ENCODE measurements at regions not wholly inside any gene's neighbourhood (a gene's known extent, or its start where the extent isn't known, plus 50 kb on each side); places are given as distances from the start of the nearest gene placed in this dataset.

DNA sequence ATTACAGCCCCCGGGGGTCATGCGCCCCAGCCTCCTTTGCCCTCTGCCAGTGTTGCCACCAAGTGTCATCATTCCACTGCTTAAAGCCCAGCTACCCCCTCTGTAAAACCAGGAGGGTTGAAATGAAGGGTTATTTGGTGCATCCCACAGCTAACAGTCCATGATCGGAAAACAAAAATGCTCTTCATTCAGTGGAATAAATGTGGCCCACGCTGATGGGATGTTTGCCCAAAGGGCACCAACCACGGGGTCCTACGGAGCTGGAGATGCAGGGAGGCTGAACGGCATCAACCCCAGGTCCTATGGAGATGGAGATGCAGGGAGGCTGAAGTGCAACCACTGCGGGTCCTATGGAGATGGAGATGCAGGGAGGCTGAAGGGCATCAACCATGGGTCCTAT is 218.5 kb upstream of the IRX1 start:
- no peak overlapping the region for H2AFZ ChIP-seq (ENCODE audit: low read depth)
- H3K79me2 ChIP-seq (ENCODE audit: insufficient read depth) = no peaks in the 10 kb centered on the region
- H3K27ac ChIP-seq (ENCODE audit: low read depth in 2 of 2, low read length in 1 of 2) = no peak overlapping the region
- TF ChIP-seq, protein P1, sequence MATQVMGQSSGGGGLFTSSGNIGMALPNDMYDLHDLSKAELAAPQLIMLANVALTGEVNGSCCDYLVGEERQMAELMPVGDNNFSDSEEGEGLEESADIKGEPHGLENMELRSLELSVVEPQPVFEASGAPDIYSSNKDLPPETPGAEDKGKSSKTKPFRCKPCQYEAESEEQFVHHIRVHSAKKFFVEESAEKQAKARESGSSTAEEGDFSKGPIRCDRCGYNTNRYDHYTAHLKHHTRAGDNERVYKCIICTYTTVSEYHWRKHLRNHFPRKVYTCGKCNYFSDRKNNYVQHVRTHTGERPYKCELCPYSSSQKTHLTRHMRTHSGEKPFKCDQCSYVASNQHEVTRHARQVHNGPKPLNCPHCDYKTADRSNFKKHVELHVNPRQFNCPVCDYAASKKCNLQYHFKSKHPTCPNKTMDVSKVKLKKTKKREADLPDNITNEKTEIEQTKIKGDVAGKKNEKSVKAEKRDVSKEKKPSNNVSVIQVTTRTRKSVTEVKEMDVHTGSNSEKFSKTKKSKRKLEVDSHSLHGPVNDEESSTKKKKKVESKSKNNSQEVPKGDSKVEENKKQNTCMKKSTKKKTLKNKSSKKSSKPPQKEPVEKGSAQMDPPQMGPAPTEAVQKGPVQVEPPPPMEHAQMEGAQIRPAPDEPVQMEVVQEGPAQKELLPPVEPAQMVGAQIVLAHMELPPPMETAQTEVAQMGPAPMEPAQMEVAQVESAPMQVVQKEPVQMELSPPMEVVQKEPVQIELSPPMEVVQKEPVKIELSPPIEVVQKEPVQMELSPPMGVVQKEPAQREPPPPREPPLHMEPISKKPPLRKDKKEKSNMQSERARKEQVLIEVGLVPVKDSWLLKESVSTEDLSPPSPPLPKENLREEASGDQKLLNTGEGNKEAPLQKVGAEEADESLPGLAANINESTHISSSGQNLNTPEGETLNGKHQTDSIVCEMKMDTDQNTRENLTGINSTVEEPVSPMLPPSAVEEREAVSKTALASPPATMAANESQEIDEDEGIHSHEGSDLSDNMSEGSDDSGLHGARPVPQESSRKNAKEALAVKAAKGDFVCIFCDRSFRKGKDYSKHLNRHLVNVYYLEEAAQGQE (IDR thresholded peaks at IDR 0.05; ENCODE audit: low read depth, low read length) = no peak
- TF ChIP-seq TEAD4 (IDR thresholded peaks at IDR 0.05; ENCODE audit: borderline replicate concordance, insufficient read depth) = no peak
- no peaks in the 10 kb centered on the region for H3K9me3 ChIP-seq
- no peak overlapping the region for H3K4me3 ChIP-seq (ENCODE audit: low read depth in 2 of 2, low read length in 1 of 2)
- no peak overlapping the region for H3K4me2 ChIP-seq
- H3K9me2 ChIP-seq = no peaks in the 10 kb centered on the region
- ChIA-PET CTCF (no interaction called here), POLR2A (no interaction called here)
- 9% methylated on average over 8 of the region's 8 CpGs for WGBS (ENCODE audit: low lambda C conversion rate)
- H3K36me3 ChIP-seq (replicated peaks in 1 of 2; ENCODE audit: control insufficient read depth in 1 of 2, insufficient read depth in 2 of 2, low read length in 1 of 2) = no peaks in the 10 kb centered on the region
- no peaks in the 10 kb centered on the region for H3K4me1 ChIP-seq (ENCODE audit: control insufficient read depth in 1 of 2, insufficient read depth in 2 of 2, low read depth in 1 of 2, low read length in 1 of 2)
- no peaks in the 10 kb centered on the region for H3F3A ChIP-seq (replicated peaks; ENCODE audit: insufficient read depth)
- H3K27me3 ChIP-seq (ENCODE audit: insufficient read depth) = no peaks in the 10 kb centered on the region
- H3K9ac ChIP-seq = no peak overlapping the region
- DNase-seq = no peak
- no peaks in the 10 kb centered on the region for H4K20me1 ChIP-seq (ENCODE audit: insufficient read depth)

- Histone ChIP-seq H3K27ac (ENCODE audit: low read depth in 2 of 2, low read length in 1 of 2) (no peak overlapping the region), H3F3A (replicated peaks; ENCODE audit: insufficient read depth) (no peaks in the 10 kb centered on the region), H3K9ac (no peak overlapping the region), H3K4me2 (no peak overlapping the region), H3K36me3 (replicated peaks in 1 of 2; ENCODE audit: control insufficient read depth in 1 of 2, insufficient read depth in 2 of 2, low read length in 1 of 2) (no peaks in the 10 kb centered on the region), H2AFZ (ENCODE audit: low read depth) (no peak overlapping the region), H3K9me3 (no peaks in the 10 kb centered on the region), H3K9me2 (no peaks in the 10 kb centered on the region), H3K27me3 (ENCODE audit: insufficient read depth) (no peaks in the 10 kb centered on the region), H3K4me1 (ENCODE audit: control insufficient read depth in 1 of 2, insufficient read depth in 2 of 2, low read depth in 1 of 2, low read length in 1 of 2) (no peaks in the 10 kb centered on the region), H3K4me3 (ENCODE audit: low read depth in 2 of 2, low read length in 1 of 2) (no peak overlapping the region), H4K20me1 (ENCODE audit: insufficient read depth) (no peaks in the 10 kb centered on the region), H3K79me2 (ENCODE audit: insufficient read depth) (no peaks in the 10 kb centered on the region)
- 2% methylated on average over 6 of the region's 6 CpGs for WGBS (ENCODE audit: low lambda C conversion rate)
- no peak for DNase-seq
- CTCF ChIA-PET = no interaction called here
- TF ChIP-seq, protein P2, sequence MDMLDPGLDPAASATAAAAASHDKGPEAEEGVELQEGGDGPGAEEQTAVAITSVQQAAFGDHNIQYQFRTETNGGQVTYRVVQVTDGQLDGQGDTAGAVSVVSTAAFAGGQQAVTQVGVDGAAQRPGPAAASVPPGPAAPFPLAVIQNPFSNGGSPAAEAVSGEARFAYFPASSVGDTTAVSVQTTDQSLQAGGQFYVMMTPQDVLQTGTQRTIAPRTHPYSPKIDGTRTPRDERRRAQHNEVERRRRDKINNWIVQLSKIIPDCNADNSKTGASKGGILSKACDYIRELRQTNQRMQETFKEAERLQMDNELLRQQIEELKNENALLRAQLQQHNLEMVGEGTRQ (IDR thresholded peaks at IDR 0.05; ENCODE audit: borderline replicate concordance, low read depth, low read length) = no peak
- TF ChIP-seq EP300 (IDR thresholded peaks at IDR 0.05; ENCODE audit: borderline replicate concordance in 1 of 2, low read depth in 1 of 2, low read length in 1 of 2) = no peak
- TF ChIP-seq, protein P3, sequence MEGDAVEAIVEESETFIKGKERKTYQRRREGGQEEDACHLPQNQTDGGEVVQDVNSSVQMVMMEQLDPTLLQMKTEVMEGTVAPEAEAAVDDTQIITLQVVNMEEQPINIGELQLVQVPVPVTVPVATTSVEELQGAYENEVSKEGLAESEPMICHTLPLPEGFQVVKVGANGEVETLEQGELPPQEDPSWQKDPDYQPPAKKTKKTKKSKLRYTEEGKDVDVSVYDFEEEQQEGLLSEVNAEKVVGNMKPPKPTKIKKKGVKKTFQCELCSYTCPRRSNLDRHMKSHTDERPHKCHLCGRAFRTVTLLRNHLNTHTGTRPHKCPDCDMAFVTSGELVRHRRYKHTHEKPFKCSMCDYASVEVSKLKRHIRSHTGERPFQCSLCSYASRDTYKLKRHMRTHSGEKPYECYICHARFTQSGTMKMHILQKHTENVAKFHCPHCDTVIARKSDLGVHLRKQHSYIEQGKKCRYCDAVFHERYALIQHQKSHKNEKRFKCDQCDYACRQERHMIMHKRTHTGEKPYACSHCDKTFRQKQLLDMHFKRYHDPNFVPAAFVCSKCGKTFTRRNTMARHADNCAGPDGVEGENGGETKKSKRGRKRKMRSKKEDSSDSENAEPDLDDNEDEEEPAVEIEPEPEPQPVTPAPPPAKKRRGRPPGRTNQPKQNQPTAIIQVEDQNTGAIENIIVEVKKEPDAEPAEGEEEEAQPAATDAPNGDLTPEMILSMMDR (IDR thresholded peaks at IDR 0.05) = no peak
- TF ChIP-seq FOSL2 (IDR thresholded peaks at IDR 0.05; ENCODE audit: borderline replicate concordance, low read depth) = no peak
- TF ChIP-seq PBX3 (IDR thresholded peaks at IDR 0.05) = no peak
- TF ChIP-seq NFIC (IDR thresholded peaks at IDR 0.05; ENCODE audit: borderline replicate concordance) = no peak
- no peak for TF ChIP-seq MAX (IDR thresholded peaks at IDR 0.05; ENCODE audit: low read depth)
- TF ChIP-seq RAD21 (IDR thresholded peaks at IDR 0.05; ENCODE audit: low read length) = no peak
- no peak for TF ChIP-seq SMC3 (IDR thresholded peaks at IDR 0.05; ENCODE audit: low read depth, low read length)
- no peak for TF ChIP-seq EZH2phosphoT487 (IDR thresholded peaks at IDR 0.05; ENCODE audit: borderline replicate concordance, low read depth)
- no peak for TF ChIP-seq JUND (IDR thresholded peaks at IDR 0.05)
- no peak for TF ChIP-seq FOXJ3 (CRISPR knock-in tag; IDR thresholded peaks at IDR 0.05)
- no peak for TF ChIP-seq RXRA (IDR thresholded peaks at IDR 0.05; ENCODE audit: borderline replicate concordance, low read depth)
- no peak for TF ChIP-seq NRF1 (IDR thresholded peaks at IDR 0.05; ENCODE audit: low read depth, low read length)
- no peak for TF ChIP-seq MXI1 (IDR thresholded peaks at IDR 0.05; ENCODE audit: low read depth, low read length)
- POLR2A ChIA-PET = no interaction called here
These were observed 219.0 kb upstream of the IRX1 start for GRCh38 chr5:3376611-3377010.
